Loucy (cell line): ENCODE measurements at regions not wholly inside any gene's neighbourhood (a gene's known extent, or its start where the extent isn't known, plus 50 kb on each side); places are given as distances from the start of the nearest gene placed in this dataset.

Experiments used
- EZH2phosphoT487 ChIP-seq: fragments of 200-600 bp; IDR thresholded peaks from 2 replicates; pipeline ENCODE4 v1.6.1; 2018; ENCODE audit warnings: antibody characterized with exemption, mild to moderate bottlenecking, moderate library complexity, borderline replicate concordance
- TF ChIP-seq, protein P1 (sequence below): fragments of 200-600 bp; sonication (generic); conservative IDR thresholded peaks from 2 replicates; pipeline ENCODE4 v1.5.1; 2014; ENCODE audit warnings: mild to moderate bottlenecking, antibody characterized with exemption, low read length

GRCh38 chr9:129520082-129520481 lies 100.8 kb downstream of the C9orf50 start:
- TF ChIP-seq, protein P1, sequence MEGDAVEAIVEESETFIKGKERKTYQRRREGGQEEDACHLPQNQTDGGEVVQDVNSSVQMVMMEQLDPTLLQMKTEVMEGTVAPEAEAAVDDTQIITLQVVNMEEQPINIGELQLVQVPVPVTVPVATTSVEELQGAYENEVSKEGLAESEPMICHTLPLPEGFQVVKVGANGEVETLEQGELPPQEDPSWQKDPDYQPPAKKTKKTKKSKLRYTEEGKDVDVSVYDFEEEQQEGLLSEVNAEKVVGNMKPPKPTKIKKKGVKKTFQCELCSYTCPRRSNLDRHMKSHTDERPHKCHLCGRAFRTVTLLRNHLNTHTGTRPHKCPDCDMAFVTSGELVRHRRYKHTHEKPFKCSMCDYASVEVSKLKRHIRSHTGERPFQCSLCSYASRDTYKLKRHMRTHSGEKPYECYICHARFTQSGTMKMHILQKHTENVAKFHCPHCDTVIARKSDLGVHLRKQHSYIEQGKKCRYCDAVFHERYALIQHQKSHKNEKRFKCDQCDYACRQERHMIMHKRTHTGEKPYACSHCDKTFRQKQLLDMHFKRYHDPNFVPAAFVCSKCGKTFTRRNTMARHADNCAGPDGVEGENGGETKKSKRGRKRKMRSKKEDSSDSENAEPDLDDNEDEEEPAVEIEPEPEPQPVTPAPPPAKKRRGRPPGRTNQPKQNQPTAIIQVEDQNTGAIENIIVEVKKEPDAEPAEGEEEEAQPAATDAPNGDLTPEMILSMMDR: no peak
- TF ChIP-seq EZH2phosphoT487: no peak
